ENCODE measurements at regions not wholly inside any gene's neighbourhood (a gene's known extent, or its start where the extent isn't known, plus 50 kb on each side); places are given as distances from the start of the nearest gene placed in this dataset.

GRCh38 chr2:138830547-138830946 lies 50.4 kb upstream of the NXPH2 start:
- TF ChIP-seq NFXL1 (CRISPR knock-in tag; IDR thresholded peaks at IDR 0.05) (no peak), CTCF (IDR thresholded peaks at IDR 0.05 in 2 of 3, conservative IDR thresholded peaks at IDR 0.05 in 1 of 3; ENCODE audit: insufficient read depth in 2 of 3, low read depth in 1 of 3, low read length in 3 of 3) (no peak), THAP7 (CRISPR knock-in tag; IDR thresholded peaks at IDR 0.05) (no peak), MXD1 (CRISPR knock-in tag; IDR thresholded peaks at IDR 0.05; ENCODE audit: borderline replicate concordance, poor library complexity, severe bottlenecking) (no peak)
